MCF 10A (cell line): ENCODE measurements at regions not wholly inside any gene's neighbourhood (a gene's known extent, or its start where the extent isn't known, plus 50 kb on each side); places are given as distances from the start of the nearest gene placed in this dataset.

Source experiments
- BruUV-seq: library from RNA; stranded (reverse); fragments of 400-500 nt; replicated peaks from 2 replicates; lab custom pipeline; 2021; lab: Mats Ljungman, UMichigan
- CTCF ChIA-PET: fragments of 300-600 bp; sonication (Branson Sonifier 250); formaldehyde crosslinking; extraction: SDS; loops from one replicate; lab custom pipeline; 2021; ENCODE audit warnings: antibody characterized with exemption, inconsistent platforms; lab: Yijun Ruan, JAX
- POLR2A ChIA-PET: fragments of 300-600, 350-650 bp; sonication (Branson Sonifier 250); formaldehyde crosslinking; extraction: SDS; loops from one replicate; lab custom pipeline; 2020; ENCODE audit warnings: antibody characterized with exemption, inconsistent platforms; lab: Yijun Ruan, JAX
- DNase-seq: peaks from one replicate; pipeline ENCODE4 v3.0.0-alpha.2; 2018; ENCODE audit not compliant: unreplicated experiment
- H3K27ac Mint-ChIP-seq: one replicate; pipeline ENCODE4 v1.8.0; 2022; ENCODE audit warnings: mild to moderate bottlenecking, low read depth, mixed read lengths; ENCODE audit not compliant: unreplicated experiment
- H3K27me3 Mint-ChIP-seq: one replicate; pipeline ENCODE4 v1.8.0; 2022; ENCODE audit warnings: mixed read lengths; ENCODE audit not compliant: insufficient read depth, unreplicated experiment
- H3K36me3 Mint-ChIP-seq: one replicate; pipeline ENCODE4 v1.8.0; 2022; ENCODE audit warnings: mild to moderate bottlenecking, moderate library complexity, mixed read lengths; ENCODE audit not compliant: insufficient read depth, unreplicated experiment
- H3K4me1 Mint-ChIP-seq: one replicate; pipeline ENCODE4 v1.8.0; 2022; ENCODE audit warnings: mixed read lengths; ENCODE audit not compliant: insufficient read depth, unreplicated experiment
- H3K4me3 Mint-ChIP-seq: one replicate; pipeline ENCODE4 v1.8.0; 2022; ENCODE audit warnings: mild to moderate bottlenecking, moderate library complexity, mixed read lengths; ENCODE audit not compliant: unreplicated experiment
- H3K9me3 Mint-ChIP-seq: one replicate; pipeline ENCODE4 v1.8.0; 2022; ENCODE audit warnings: mixed read lengths; ENCODE audit not compliant: unreplicated experiment
- CTCF ChIP-seq: fragments of 200-600 bp; IDR thresholded peaks from one replicate; pipeline ENCODE4 v1.8.0; 2022; ENCODE audit warnings: antibody characterized with exemption, mild to moderate bottlenecking; ENCODE audit not compliant: unreplicated experiment
- intact Hi-C: fragments of 100-400 bp; cut with micrococcal nuclease; formaldehyde crosslinking; loops from 2 replicates; pipeline ENCODE4 v1.14.1; 2022

GRCh38 chr4:134999169-134999568 is 797.6 kb upstream of the PABPC4L start:
- H3K4me1 Mint-ChIP-seq = no peaks in the 10 kb centered on the region

GRCh38 chr4:134961963-134962362 is 760.4 kb upstream of the PABPC4L start:
- ChIA-PET CTCF (interaction anchor here (0.6 kb wide), 1 partner anchor 965 kb away, joined by 3 read pairs; no protein-coding TSS in a partner anchor), POLR2A (interaction anchor here (0.6 kb wide), 1 partner anchor 329 kb away, joined by 3 read pairs; no protein-coding TSS in a partner anchor)
- no peak for TF ChIP-seq CTCF
- intact Hi-C loops = no loop called here
- no peaks in the 10 kb centered on the region for H3K27me3 Mint-ChIP-seq
- no peak for DNase-seq
- H3K9me3 Mint-ChIP-seq = peaks cover 7% of the 10 kb centered on the region
- H3K4me1 Mint-ChIP-seq = no peaks in the 10 kb centered on the region
- BruUV-seq = no TSS peak
- H3K27ac Mint-ChIP-seq = no peak overlapping the region
- H3K4me3 Mint-ChIP-seq = no peak overlapping the region
- H3K36me3 Mint-ChIP-seq = no peaks in the 10 kb centered on the region

More at GRCh38 chr4:134999169-134999568, 797.6 kb upstream of the PABPC4L start:
- Mint-ChIP-seq H3K27ac (no peak overlapping the region), H3K36me3 (no peaks in the 10 kb centered on the region), H3K9me3 (no peaks in the 10 kb centered on the region), H3K27me3 (no peaks in the 10 kb centered on the region), H3K4me3 (no peak overlapping the region)
- ChIA-PET CTCF (no interaction called here), POLR2A (no interaction called here)
- no peak for DNase-seq
- no peak for TF ChIP-seq CTCF
- no TSS peak for BruUV-seq
- intact Hi-C loops = no loop called here

- no peak for TF ChIP-seq CTCF
- Mint-ChIP-seq H3K36me3 (no peaks in the 10 kb centered on the region), H3K27ac (no peak overlapping the region), H3K27me3 (no peaks in the 10 kb centered on the region), H3K4me3 (no peak overlapping the region), H3K4me1 (no peaks in the 10 kb centered on the region), H3K9me3 (peaks cover 7% of the 10 kb centered on the region)
- intact Hi-C loops = no loop called here
- POLR2A ChIA-PET = no interaction called here
- no TSS peak for BruUV-seq
- CTCF ChIA-PET = no interaction called here
- no peak for DNase-seq
These were observed 757.3 kb upstream of the PABPC4L start for GRCh38 chr4:134958862-134959261.

GRCh38 chr4:134955059-134955458 is 753.5 kb upstream of the PABPC4L start:
- no peak overlapping the region for H3K27ac Mint-ChIP-seq
- ChIA-PET POLR2A (no interaction called here), CTCF (no interaction called here)
- no peak for DNase-seq
- H3K4me1 Mint-ChIP-seq = no peaks in the 10 kb centered on the region
- intact Hi-C loops = no loop called here
- H3K4me3 Mint-ChIP-seq = no peak overlapping the region
- TF ChIP-seq CTCF = no peak
- no peaks in the 10 kb centered on the region for H3K27me3 Mint-ChIP-seq
- BruUV-seq = no TSS peak
- no peaks in the 10 kb centered on the region for H3K36me3 Mint-ChIP-seq
- H3K9me3 Mint-ChIP-seq = peaks cover 9% of the 10 kb centered on the region
